ENCODE measurements at regions not wholly inside any gene's neighbourhood (a gene's known extent, or its start where the extent isn't known, plus 50 kb on each side); places are given as distances from the start of the nearest gene placed in this dataset.
"Not testable (repeated sequence)": the region's sequence is repeated elsewhere in the genome, so short reads cannot be mapped to it uniquely, and the experiment has no call there.

DNA sequence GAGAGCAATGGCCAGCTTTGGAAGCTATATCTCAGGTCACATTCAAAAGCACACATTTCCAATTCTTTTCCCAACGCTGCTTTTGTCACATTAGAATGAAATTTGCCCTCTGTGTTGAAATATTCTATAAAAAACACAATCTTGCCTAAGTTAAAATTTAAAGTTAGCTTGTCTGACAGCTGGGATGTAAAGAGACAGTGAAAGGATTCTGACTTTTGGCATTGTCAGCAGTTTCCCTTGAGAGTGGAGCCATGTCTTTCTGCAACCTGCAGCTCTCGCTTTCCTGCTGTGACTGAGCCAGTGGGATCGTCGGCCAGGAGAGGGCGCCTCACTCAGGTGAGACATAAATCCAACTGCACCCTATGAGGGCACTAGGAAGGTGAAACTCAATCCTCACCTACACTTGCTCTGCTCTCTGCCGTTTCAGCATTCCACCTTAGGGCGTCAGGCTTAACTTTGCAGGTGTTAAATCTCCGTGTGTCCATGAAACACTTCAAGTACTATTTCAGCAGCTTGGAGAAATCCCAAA is 537.9 kb downstream of the TUBA3C start:
- TF ChIP-seq, protein P1, sequence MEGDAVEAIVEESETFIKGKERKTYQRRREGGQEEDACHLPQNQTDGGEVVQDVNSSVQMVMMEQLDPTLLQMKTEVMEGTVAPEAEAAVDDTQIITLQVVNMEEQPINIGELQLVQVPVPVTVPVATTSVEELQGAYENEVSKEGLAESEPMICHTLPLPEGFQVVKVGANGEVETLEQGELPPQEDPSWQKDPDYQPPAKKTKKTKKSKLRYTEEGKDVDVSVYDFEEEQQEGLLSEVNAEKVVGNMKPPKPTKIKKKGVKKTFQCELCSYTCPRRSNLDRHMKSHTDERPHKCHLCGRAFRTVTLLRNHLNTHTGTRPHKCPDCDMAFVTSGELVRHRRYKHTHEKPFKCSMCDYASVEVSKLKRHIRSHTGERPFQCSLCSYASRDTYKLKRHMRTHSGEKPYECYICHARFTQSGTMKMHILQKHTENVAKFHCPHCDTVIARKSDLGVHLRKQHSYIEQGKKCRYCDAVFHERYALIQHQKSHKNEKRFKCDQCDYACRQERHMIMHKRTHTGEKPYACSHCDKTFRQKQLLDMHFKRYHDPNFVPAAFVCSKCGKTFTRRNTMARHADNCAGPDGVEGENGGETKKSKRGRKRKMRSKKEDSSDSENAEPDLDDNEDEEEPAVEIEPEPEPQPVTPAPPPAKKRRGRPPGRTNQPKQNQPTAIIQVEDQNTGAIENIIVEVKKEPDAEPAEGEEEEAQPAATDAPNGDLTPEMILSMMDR (IDR thresholded peaks at IDR 0.05; ENCODE audit: low read length): peak; percentile 47
- not testable (repeated sequence) for TF ChIP-seq EZH2 (IDR thresholded peaks at IDR 0.05; ENCODE audit: borderline replicate concordance, low read length)
